ENCODE measurements at regions not wholly inside any gene's neighbourhood (a gene's known extent, or its start where the extent isn't known, plus 50 kb on each side); places are given as distances from the start of the nearest gene placed in this dataset.

DNA sequence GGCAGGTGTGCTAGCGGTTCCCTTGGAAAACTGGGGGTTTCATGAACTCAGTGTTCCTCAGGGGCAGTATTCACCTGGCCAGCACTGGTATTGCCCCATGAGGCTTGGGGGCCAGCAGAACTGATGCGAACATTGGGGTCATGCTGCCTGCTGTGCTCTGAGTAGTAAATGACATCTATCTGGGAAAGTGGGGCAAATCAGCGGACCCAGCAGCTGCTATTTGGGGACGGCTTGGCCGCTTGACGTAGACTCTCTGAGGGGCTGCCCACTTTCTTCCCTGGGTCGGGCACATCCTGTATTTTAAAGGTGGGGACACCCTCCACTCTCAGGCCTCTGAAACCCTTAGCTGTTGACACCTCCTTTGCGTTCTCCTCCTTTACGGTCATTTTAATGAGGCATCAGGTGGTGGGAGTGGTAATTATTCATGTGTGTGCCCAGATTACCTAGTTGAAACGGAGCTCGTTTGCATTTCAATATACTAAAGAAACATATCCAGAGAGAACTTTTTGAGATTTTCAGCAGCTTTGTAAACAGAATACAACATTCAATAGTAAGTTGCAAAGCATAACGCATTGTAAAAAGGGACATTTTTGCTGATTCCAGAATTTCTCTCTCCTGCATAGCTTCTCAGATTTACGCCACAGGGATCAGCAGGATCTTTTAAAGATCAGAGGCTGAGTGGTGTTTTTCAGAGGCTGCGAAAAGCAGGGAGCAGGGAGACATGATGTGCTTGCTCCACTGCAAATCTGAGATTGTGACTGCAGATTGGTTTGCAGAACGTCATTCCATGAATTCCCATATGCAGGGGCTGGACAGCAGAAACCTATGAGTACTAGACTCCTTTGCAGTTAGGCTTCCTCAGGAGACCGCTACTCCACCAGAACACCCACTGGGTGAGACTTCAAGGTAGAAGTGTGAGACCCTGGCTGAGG, 56.8 kb upstream of the ZFR start:
- no peak for DNase-seq

DNA sequence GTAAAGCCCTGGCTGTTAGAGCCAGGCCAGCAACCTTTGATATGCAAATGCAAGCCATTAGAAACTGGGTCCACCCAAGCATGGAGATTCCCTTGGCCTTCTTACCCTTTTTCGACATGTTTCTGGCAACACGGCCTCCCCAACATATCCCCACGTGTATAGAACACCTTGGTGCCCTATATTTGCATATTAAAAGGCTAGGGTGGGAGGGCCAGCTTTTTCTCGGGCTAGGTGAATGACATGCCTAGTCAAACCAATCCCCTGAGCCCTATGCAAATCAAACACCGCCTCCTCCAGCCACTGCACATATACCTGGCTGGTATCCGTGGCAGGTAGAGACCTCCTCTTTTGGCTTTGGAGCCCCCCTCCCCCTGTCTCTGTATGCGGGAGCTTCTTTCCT, 55.6 kb upstream of the ZFR start:
- no peak for DNase-seq

DNA sequence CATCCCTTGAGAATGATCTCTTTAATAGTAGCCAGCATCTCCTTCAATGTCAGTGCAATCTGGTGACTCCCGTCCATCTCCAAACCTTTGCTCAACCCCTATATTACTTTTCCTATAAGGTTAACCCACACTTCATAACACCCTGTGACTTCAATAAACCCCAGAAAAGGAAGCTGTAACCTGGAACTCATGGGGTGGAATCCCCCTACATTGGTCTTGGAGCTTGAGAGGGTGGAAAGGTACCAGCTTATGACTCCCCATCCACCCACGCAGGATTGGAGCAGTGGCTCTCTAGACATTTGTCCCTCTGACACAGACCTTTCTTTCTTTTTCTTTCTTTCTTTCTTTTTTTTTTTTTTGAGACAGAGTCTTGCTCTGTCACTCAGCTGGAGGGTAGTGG, 54.7 kb upstream of the ZFR start:
- no peak for DNase-seq

DNA sequence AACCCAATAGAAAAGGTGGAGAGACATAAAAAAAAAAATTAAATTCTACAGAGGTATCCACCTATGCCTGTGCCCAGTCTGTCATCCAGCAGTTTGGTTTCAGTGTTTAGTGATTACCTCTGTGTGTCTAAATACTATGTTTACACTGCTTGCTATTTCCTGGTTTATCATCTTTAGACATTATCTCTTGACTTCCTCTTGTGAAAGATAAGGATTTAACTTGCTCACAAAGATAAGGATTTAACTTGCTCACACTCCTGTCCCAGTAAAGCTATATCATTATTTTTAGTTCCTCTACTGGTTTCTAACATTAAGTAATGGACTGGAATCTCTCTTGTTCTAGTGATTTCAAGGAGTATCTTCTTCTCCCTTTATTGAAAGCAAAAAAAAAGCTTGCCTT, 53.9 kb upstream of the ZFR start:
- no peak for DNase-seq

DNA sequence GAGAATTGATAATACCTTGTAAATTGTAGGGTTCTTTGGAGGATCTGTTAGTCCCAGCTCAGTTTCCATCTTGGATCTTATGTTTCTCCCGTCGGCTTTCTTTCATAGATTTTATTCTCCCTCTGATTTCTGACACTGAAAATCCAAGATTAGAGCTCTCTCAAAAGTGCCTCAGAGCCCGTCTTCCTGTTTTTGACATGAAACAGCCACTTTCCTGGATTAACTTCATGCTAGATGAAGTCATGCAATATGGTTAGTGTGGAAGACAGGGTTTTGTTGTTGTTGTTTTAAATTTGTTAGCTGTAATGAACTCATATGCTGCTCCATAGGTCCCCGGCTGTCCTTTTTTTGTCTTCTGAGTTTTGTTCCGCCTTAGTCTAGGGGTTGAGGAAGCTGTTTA, 51.6 kb upstream of the ZFR start:
- DNase-seq, result no peak

DNA sequence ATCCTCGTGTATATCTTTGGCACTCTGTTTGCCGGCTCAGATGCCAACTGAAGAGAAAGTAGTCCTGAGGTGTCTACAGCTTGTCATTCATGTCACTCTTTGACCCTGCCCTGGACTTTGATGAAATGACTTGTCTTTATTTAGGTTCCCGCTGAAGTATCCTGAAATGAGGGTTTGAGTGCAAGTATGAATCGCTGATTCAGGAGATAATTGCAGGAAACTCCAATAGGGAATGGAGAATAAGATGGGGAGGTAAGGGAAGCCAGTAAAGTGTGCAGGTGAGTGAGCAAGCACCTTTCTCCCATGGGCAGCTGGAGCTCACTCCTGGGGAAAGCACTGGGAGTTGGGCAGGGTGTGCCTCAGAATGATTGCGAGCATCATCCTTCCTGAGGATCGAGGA, 50.3 kb upstream of the ZFR start:
- no peak for DNase-seq

Data from NCI-H1694 (cell line).